H9 (cell line): ENCODE measurements at regions not wholly inside any gene's neighbourhood (a gene's known extent, or its start where the extent isn't known, plus 50 kb on each side); places are given as distances from the start of the nearest gene placed in this dataset.

ENCODE experiments used
- DNase-seq: peaks from one replicate; pipeline ENCODE4 v3.0.0-alpha.2; 2017
- H2AFZ ChIP-seq: one replicate; pipeline ENCODE4 v1.6.1; 2013; ENCODE audit warnings: mild to moderate bottlenecking, low read length, control low read depth, moderate library complexity
- H2AK5ac ChIP-seq: 2 replicates; pipeline ENCODE4 v1.6.1; 2013; ENCODE audit warnings: low read length, control low read depth, mixed read lengths; ENCODE audit not compliant: insufficient read length
- H2BK120ac ChIP-seq: one replicate; pipeline ENCODE4 v1.6.1; 2013; ENCODE audit warnings: low read depth, mild to moderate bottlenecking, low read length, control low read depth, inconsistent platforms; ENCODE audit not compliant: poor library complexity, severe bottlenecking
- H2BK12ac ChIP-seq: 2 replicates; pipeline ENCODE4 v1.6.1; 2013; ENCODE audit warnings: low read length, control low read depth, mixed read lengths, low read depth; ENCODE audit not compliant: insufficient read length
- H2BK15ac ChIP-seq: 2 replicates; pipeline ENCODE4 v1.6.1; 2013; ENCODE audit warnings: low read depth, low read length, control low read depth
- H2BK20ac ChIP-seq: one replicate; pipeline ENCODE4 v1.6.1; 2013; ENCODE audit warnings: low read depth, mild to moderate bottlenecking, low read length, control low read depth, inconsistent platforms; ENCODE audit not compliant: poor library complexity, severe bottlenecking
- H2BK5ac ChIP-seq: 2 replicates; pipeline ENCODE4 v1.6.1; 2013; ENCODE audit warnings: low read length, control low read depth, mixed read lengths; ENCODE audit not compliant: insufficient read length
- H3K14ac ChIP-seq: 2 replicates; pipeline ENCODE4 v1.6.1; 2013; ENCODE audit warnings: low read length, control low read depth; ENCODE audit not compliant: insufficient read depth
- H3K18ac ChIP-seq: 2 replicates; pipeline ENCODE4 v1.6.1; 2013; ENCODE audit warnings: low read depth, mild to moderate bottlenecking, mixed read lengths, low read length, control low read depth; ENCODE audit not compliant: insufficient read length
- H3K23ac ChIP-seq: 2 replicates; pipeline ENCODE4 v1.6.1; 2013; ENCODE audit warnings: low read length, control low read depth, mixed read lengths, low read depth; ENCODE audit not compliant: insufficient read length
- H3K23me2 ChIP-seq: 2 replicates; pipeline ENCODE4 v1.6.1; 2013; ENCODE audit warnings: low read depth, mild to moderate bottlenecking, mixed read lengths, low read length, control low read depth; ENCODE audit not compliant: insufficient read length, poor library complexity, severe bottlenecking
- H3K27ac ChIP-seq: 2 replicates; pipeline ENCODE4 v1.5.1; 2013; ENCODE audit warnings: low read length, control low read depth, mixed read lengths, low read depth; ENCODE audit not compliant: insufficient read length
- H3K27me3 ChIP-seq: 2 replicates; pipeline ENCODE4 v1.6.1; 2013; ENCODE audit warnings: low read length, control low read depth, inconsistent platforms; ENCODE audit not compliant: insufficient read depth
- H3K4ac ChIP-seq: 2 replicates; pipeline ENCODE4 v1.6.1; 2013; ENCODE audit warnings: low read depth, mild to moderate bottlenecking, control low read depth, inconsistent platforms, low read length, moderate library complexity
- H3K4me1 ChIP-seq: 2 replicates; pipeline ENCODE4 v1.6.1; 2013; ENCODE audit warnings: low read length, control low read depth, inconsistent platforms; ENCODE audit not compliant: insufficient read depth
- H3K4me2 ChIP-seq: 2 replicates; pipeline ENCODE4 v1.6.1; 2013; ENCODE audit warnings: low read length, control low read depth, mixed read lengths; ENCODE audit not compliant: insufficient read length, insufficient read depth
- H3K56ac ChIP-seq: 2 replicates; pipeline ENCODE4 v1.6.1; 2013; ENCODE audit warnings: low read depth, mild to moderate bottlenecking, mixed read lengths, low read length, control low read depth; ENCODE audit not compliant: insufficient read length
- H3K79me1 ChIP-seq: 2 replicates; pipeline ENCODE4 v1.6.1; 2013; ENCODE audit warnings: low read depth, mild to moderate bottlenecking, moderate library complexity, low read length, control low read depth, inconsistent platforms; ENCODE audit not compliant: insufficient read depth, poor library complexity, severe bottlenecking
- H3K79me2 ChIP-seq: 2 replicates; pipeline ENCODE4 v1.6.1; 2013; ENCODE audit warnings: low read length, control low read depth, inconsistent platforms; ENCODE audit not compliant: insufficient read depth
- H3K9ac ChIP-seq: 2 replicates; pipeline ENCODE4 v1.6.1; 2013; ENCODE audit warnings: low read length, control low read depth, mixed read lengths; ENCODE audit not compliant: insufficient read length; ENCODE audit errors: extremely low read depth
- H3K9me3 ChIP-seq: one replicate; pipeline ENCODE4 v1.6.1; 2013; ENCODE audit warnings: low read depth, low read length, inconsistent platforms; ENCODE audit not compliant: control insufficient read depth
- H3T11ph ChIP-seq: one replicate; pipeline ENCODE4 v1.6.1; 2013; ENCODE audit warnings: mild to moderate bottlenecking, low read length, control low read depth, inconsistent platforms
- H4K20me1 ChIP-seq: one replicate; pipeline ENCODE4 v1.6.1; 2013; ENCODE audit not compliant: control insufficient read depth, insufficient read length, insufficient read depth
- H4K5ac ChIP-seq: 2 replicates; pipeline ENCODE4 v1.6.1; 2013; ENCODE audit warnings: low read depth, mild to moderate bottlenecking, mixed read lengths, low read length, control low read depth; ENCODE audit not compliant: insufficient read length
- H4K8ac ChIP-seq: replicated peaks from 2 replicates; pipeline ENCODE4 v1.6.1; 2013; ENCODE audit warnings: low read length, control low read depth, mixed read lengths, low read depth; ENCODE audit not compliant: insufficient read length
- H4K91ac ChIP-seq: 2 replicates; pipeline ENCODE4 v1.6.1; 2013; ENCODE audit warnings: low read depth, mild to moderate bottlenecking, moderate library complexity, mixed read lengths, low read length, control low read depth; ENCODE audit not compliant: insufficient read length
- H3K27ac Mint-ChIP-seq, 3 experiments: 2 replicates in 2 of 3; 3 replicates in 1 of 3; pipeline ENCODE4 v1.8.0; 2020 to 2021; ENCODE audit warnings: mixed read lengths in 3 of 3, mild to moderate bottlenecking in 1 of 3, moderate library complexity in 1 of 3
- H3K27me3 Mint-ChIP-seq: 2 replicates; pipeline ENCODE4 v1.8.0; 2021; ENCODE audit warnings: low read depth, mild to moderate bottlenecking, moderate library complexity, mixed read lengths
- H3K36me3 Mint-ChIP-seq, 3 experiments: 2 replicates in 2 of 3; 3 replicates in 1 of 3; pipeline ENCODE4 v1.8.0; 2020 to 2021; ENCODE audit warnings: low read depth in 3 of 3, mixed read lengths in 3 of 3; ENCODE audit not compliant: insufficient read depth in 1 of 3
- H3K4me1 Mint-ChIP-seq, 2 experiments: 2 replicates each; pipeline ENCODE4 v1.8.0; 2020; ENCODE audit warnings: mixed read lengths in 2 of 2
- H3K4me3 Mint-ChIP-seq, 2 experiments: 2 replicates in 1 of 2; 3 replicates in 1 of 2; pipeline ENCODE4 v1.8.0; 2020 to 2021; ENCODE audit warnings: mild to moderate bottlenecking in 2 of 2, mixed read lengths in 2 of 2, moderate library complexity in 1 of 2
- H3K9me3 Mint-ChIP-seq, 2 experiments: 2 replicates in 1 of 2; 3 replicates in 1 of 2; pipeline ENCODE4 v1.8.0; 2020; ENCODE audit warnings: mild to moderate bottlenecking in 2 of 2, mixed read lengths in 2 of 2, moderate library complexity in 1 of 2
- CTCF ChIP-seq: fragments of 200-600 bp; sonication (generic); conservative IDR thresholded peaks from 3 replicates; pipeline ENCODE4 v1.8.0; 2021; ENCODE audit warnings: antibody characterized with exemption, mild to moderate bottlenecking
- WGBS: extraction: QIAGEN DNeasy Blood & Tissue Kit; methylation state at CpG from one replicate; pipeline ENCODE4 v1.1.7; 2013; ENCODE audit warnings: missing lambda C conversion rate, low lambda C conversion rate, mixed read lengths; ENCODE audit not compliant: insufficient read length; ENCODE audit errors: extremely low coverage; 5-methylcytosine and 5-hydroxymethylcytosine counted together

GRCh38 chr18:55064073-55064472, 104.8 kb upstream of the CCDC68 start:
- Histone ChIP-seq H3K56ac (no peak overlapping the region), H3K14ac (no peak overlapping the region), H3T11ph (no peak overlapping the region), H2BK5ac (no peak overlapping the region), H2BK15ac (no peak overlapping the region), H3K79me1 (no peaks in the 10 kb centered on the region), H4K5ac (no peak overlapping the region), H3K23me2 (no peaks in the 10 kb centered on the region), H2BK12ac (no peak overlapping the region), H4K20me1 (no peaks in the 10 kb centered on the region), H2AK5ac (no peak overlapping the region), H3K79me2 (no peaks in the 10 kb centered on the region), H3K9ac (no peak overlapping the region), H2BK120ac (no peak overlapping the region), H2AFZ (no peak overlapping the region), H2BK20ac (no peak overlapping the region), H4K8ac (no peak overlapping the region), H3K23ac (no peak overlapping the region), H3K4ac (no peak overlapping the region), H3K4me2 (no peak overlapping the region), H3K18ac (no peak overlapping the region), H3K9me3 (no peaks in the 10 kb centered on the region), H4K91ac (no peak overlapping the region), H3K27ac (no peak overlapping the region), H3K27me3 (no peaks in the 10 kb centered on the region), H3K4me1 (no peaks in the 10 kb centered on the region)
- H3K36me3 Mint-ChIP-seq: no peaks in the 10 kb centered on the region
- no CpG with 5 or more reads among the region's 4 CpGs for WGBS
- no peak overlapping the region for H3K4me3 Mint-ChIP-seq
- H3K27me3 Mint-ChIP-seq: no peaks in the 10 kb centered on the region
- no peak overlapping the region for H3K27ac Mint-ChIP-seq
- no peaks in the 10 kb centered on the region for H3K9me3 Mint-ChIP-seq
- DNase-seq: no peak
- TF ChIP-seq CTCF: no peak
- no peaks in the 10 kb centered on the region for H3K4me1 Mint-ChIP-seq
